CD14-positive monocyte (primary cell): ENCODE measurements at regions not wholly inside any gene's neighbourhood (a gene's known extent, or its start where the extent isn't known, plus 50 kb on each side); places are given as distances from the start of the nearest gene placed in this dataset.

Source experiments
- DNase-seq, 3 donors: peaks; one replicate each; pipeline ENCODE4 v3.0.0-alpha.2; 2011 to 2022
- H2AFZ ChIP-seq: 2 replicates; pipeline ENCODE4 v1.6.0; 2012; ENCODE audit warnings: mild to moderate bottlenecking, low read depth, low read length, inconsistent platforms; ENCODE audit not compliant: insufficient read depth, poor library complexity, severe bottlenecking
- H3K27ac ChIP-seq, 2 donors: 1 replicate in 1 of 2; 2 replicates in 1 of 2; pipeline ENCODE4 v1.5.1; 2012 to 2013; ENCODE audit warnings: low read length in 2 of 2, control low read depth in 1 of 2, inconsistent platforms in 1 of 2, low read depth in 1 of 2, mild to moderate bottlenecking in 1 of 2
- H3K27me3 ChIP-seq, 2 donors: one replicate each; pipeline versions ENCODE4 v1.6.0 to v1.6.1; 2011 to 2013; ENCODE audit warnings: low read length in 2 of 2; ENCODE audit not compliant: control insufficient read depth in 2 of 2, insufficient read depth in 2 of 2
- H3K36me3 ChIP-seq, 2 donors: replicated peaks in 1 of 2; 1 replicate in 1 of 2; 2 replicates in 1 of 2; pipeline versions ENCODE4 v1.5.1 to v1.6.1; 2012 to 2013; ENCODE audit warnings: low read length in 2 of 2, control low read depth in 1 of 2, inconsistent platforms in 1 of 2, mild to moderate bottlenecking in 1 of 2; ENCODE audit not compliant: insufficient read depth in 2 of 2, control insufficient read depth in 1 of 2
- H3K4me1 ChIP-seq, 2 donors: 1 replicate in 1 of 2; 2 replicates in 1 of 2; pipeline versions ENCODE4 v1.5.1 to v1.6.1; 2012 to 2013; ENCODE audit warnings: low read length in 2 of 2, control low read depth in 1 of 2, inconsistent platforms in 1 of 2, mild to moderate bottlenecking in 1 of 2, moderate library complexity in 1 of 2; ENCODE audit not compliant: insufficient read depth in 2 of 2, control insufficient read depth in 1 of 2
- H3K4me2 ChIP-seq: replicated peaks from 2 replicates; pipeline ENCODE3; 2012; ENCODE audit warnings: low read length, moderate library complexity, mild to moderate bottlenecking; ENCODE audit not compliant: poor library complexity, severe bottlenecking; ENCODE audit errors: extremely low read depth
- H3K4me3 ChIP-seq, 3 experiments: fragments of 200-600 bp in 1 of 3; sonication (generic) in 1 of 3; replicated peaks in 1 of 3; 1 replicate in 2 of 3; 2 replicates in 1 of 3; pipeline ENCODE4 v1.5.1; 2011 to 2013; ENCODE audit warnings: low read length in 3 of 3, mild to moderate bottlenecking in 3 of 3, control low read depth in 2 of 3, low read depth in 2 of 3, inconsistent platforms in 1 of 3, moderate library complexity in 1 of 3
- H3K79me2 ChIP-seq: 2 replicates; pipeline ENCODE4 v1.6.0; 2012; ENCODE audit warnings: mild to moderate bottlenecking, control low read depth, inconsistent platforms, low read length, moderate library complexity; ENCODE audit not compliant: insufficient read depth
- H3K9ac ChIP-seq: 2 replicates; pipeline ENCODE4 v1.6.0; 2017; ENCODE audit warnings: low read length, mild to moderate bottlenecking; ENCODE audit not compliant: insufficient read depth, poor library complexity, severe bottlenecking
- H3K9me3 ChIP-seq, 2 donors: replicated peaks in 1 of 2; 1 replicate in 1 of 2; 2 replicates in 1 of 2; pipeline versions ENCODE4 v1.5.1 to v1.6.1; 2012 to 2013; ENCODE audit warnings: low read length in 2 of 2, control low read depth in 1 of 2; ENCODE audit not compliant: control insufficient read depth in 1 of 2, insufficient read depth in 1 of 2
- H4K20me1 ChIP-seq: 2 replicates; pipeline ENCODE4 v1.6.0; 2012; ENCODE audit warnings: mild to moderate bottlenecking, low read length, control low read depth, moderate library complexity; ENCODE audit not compliant: insufficient read depth
- H3K27ac Mint-ChIP-seq, 7 donors: one replicate each; pipeline ENCODE4 v1.8.0; 2020; ENCODE audit warnings: mild to moderate bottlenecking in 7 of 7, mixed read lengths in 7 of 7, moderate library complexity in 6 of 7, inconsistent platforms in 2 of 7
- H3K27me3 Mint-ChIP-seq, 3 donors: one replicate each; pipeline ENCODE4 v1.8.0; 2021 to 2022; ENCODE audit warnings: low read depth in 3 of 3, mild to moderate bottlenecking in 3 of 3, mixed read lengths in 3 of 3, moderate library complexity in 3 of 3, inconsistent platforms in 1 of 3
- H3K36me3 Mint-ChIP-seq, 2 donors: one replicate each; pipeline ENCODE4 v1.8.0; 2020; ENCODE audit warnings: mixed read lengths in 2 of 2, inconsistent platforms in 1 of 2, mild to moderate bottlenecking in 1 of 2
- H3K4me1 Mint-ChIP-seq: one replicate; pipeline ENCODE4 v1.8.0; 2020; ENCODE audit warnings: mild to moderate bottlenecking, mixed read lengths
- H3K4me3 Mint-ChIP-seq, 2 donors: one replicate each; pipeline ENCODE4 v1.8.0; 2020; ENCODE audit warnings: mild to moderate bottlenecking in 2 of 2, mixed read lengths in 2 of 2, moderate library complexity in 1 of 2
- H3K9me3 Mint-ChIP-seq, 7 donors: one replicate each; pipeline ENCODE4 v1.8.0; 2020 to 2022; ENCODE audit warnings: mixed read lengths in 7 of 7, mild to moderate bottlenecking in 6 of 7, moderate library complexity in 6 of 7, inconsistent platforms in 2 of 7
- CTCF ChIP-seq: fragments of 200-600 bp; IDR thresholded peaks from one replicate; pipeline ENCODE4 v1.8.0; 2022; ENCODE audit warnings: antibody characterized with exemption, mild to moderate bottlenecking
- WGBS: methylation state at CpG from one replicate; pipeline ENCODE4 v1.1.5; 2013; ENCODE audit warnings: missing lambda C conversion rate; ENCODE audit not compliant: insufficient coverage; 5-methylcytosine and 5-hydroxymethylcytosine counted together
- intact Hi-C, 2 donors: fragments of 100-400 bp; cut with micrococcal nuclease; formaldehyde crosslinking; loops; one replicate each; pipeline versions ENCODE4 v1.15.0 to v1.15.1; 2023

DNA sequence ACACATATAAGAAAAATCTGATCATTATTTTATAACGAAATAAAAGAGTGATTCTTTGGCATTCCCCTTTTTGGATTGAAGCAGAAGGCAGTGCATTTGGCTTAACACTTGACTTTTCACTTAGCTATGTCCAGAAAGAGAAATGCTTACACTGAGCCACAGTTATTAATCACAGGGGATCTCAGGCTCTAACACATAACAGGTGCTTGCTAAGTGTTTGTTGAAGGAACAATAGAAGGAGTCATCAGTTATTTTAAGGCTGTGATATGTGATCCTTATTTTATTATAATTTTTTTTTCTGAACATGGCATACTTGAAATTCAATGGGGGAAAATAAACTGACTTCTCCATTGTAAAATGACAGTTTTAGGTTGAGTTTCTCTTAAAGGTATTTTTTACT is 209.5 kb downstream of the UBE2E3 start:
- peaks cover 0 to 2% (median 1%) of the 10 kb centered on the region in 3 donors for H3K27me3 Mint-ChIP-seq
- H3K9me3 ChIP-seq = no peaks in the 10 kb centered on the region
- H3K9me3 Mint-ChIP-seq = peaks cover 0 to 2% (median 0%) of the 10 kb centered on the region in 7 donors
- no peaks in the 10 kb centered on the region for H3K36me3 ChIP-seq
- intact Hi-C loops = no loop called here
- no peaks in the 10 kb centered on the region for H3K36me3 Mint-ChIP-seq
- H3K4me3 ChIP-seq = no peak overlapping the region
- no peak overlapping the region for H3K27ac Mint-ChIP-seq
- peaks cover 9% of the 10 kb centered on the region for H3K4me1 Mint-ChIP-seq
- H3K4me2 ChIP-seq = no peak overlapping the region
- H3K4me1 ChIP-seq = peaks cover 6 to 9% of the 10 kb centered on the region in 2 donors
- no peak for DNase-seq
- H3K27ac ChIP-seq = no peak overlapping the region
- no peak for TF ChIP-seq CTCF
- H3K79me2 ChIP-seq = no peaks in the 10 kb centered on the region
- no peak overlapping the region for H2AFZ ChIP-seq
- no CpG with 5 or more reads among the region's 1 CpG for WGBS
- no peak overlapping the region for H3K4me3 Mint-ChIP-seq
- no peak overlapping the region for H3K9ac ChIP-seq
- H3K27me3 ChIP-seq = no peaks in the 10 kb centered on the region
- no peaks in the 10 kb centered on the region for H4K20me1 ChIP-seq

DNA sequence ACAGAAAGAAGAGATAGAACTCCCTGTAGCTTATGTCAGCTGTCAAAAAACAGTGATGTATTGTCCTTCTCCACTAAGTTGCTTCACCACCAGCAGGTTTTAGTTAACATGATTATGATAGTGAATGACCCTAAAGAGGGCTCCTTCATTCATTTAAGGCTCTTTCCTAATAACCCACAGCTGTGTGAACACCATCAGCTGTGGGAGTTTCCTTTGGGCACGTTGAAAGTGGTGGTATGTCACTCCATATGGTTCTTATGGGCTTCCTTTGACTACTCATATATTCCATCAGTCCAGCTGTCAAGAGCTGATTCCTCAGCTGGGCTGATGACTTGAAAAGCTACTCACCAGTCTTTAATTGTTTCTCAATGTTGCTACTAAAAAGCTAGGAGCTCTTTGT is 210.3 kb downstream of the UBE2E3 start:
- no peaks in the 10 kb centered on the region for H3K36me3 ChIP-seq
- WGBS = no CpG with 5 or more reads among the region's 1 CpG
- intact Hi-C loops = no loop called here
- no peak for DNase-seq
- no peak overlapping the region for H3K4me3 Mint-ChIP-seq
- H3K9me3 Mint-ChIP-seq = peaks cover 0 to 2% (median 0%) of the 10 kb centered on the region in 7 donors
- H3K4me1 ChIP-seq = peaks cover 0 to under 1% of the 10 kb centered on the region in 2 donors
- peaks cover 0 to 2% (median 1%) of the 10 kb centered on the region in 3 donors for H3K27me3 Mint-ChIP-seq
- H3K27ac ChIP-seq = no peak overlapping the region
- TF ChIP-seq CTCF = no peak
- no peaks in the 10 kb centered on the region for H3K79me2 ChIP-seq
- H3K27ac Mint-ChIP-seq = no peak overlapping the region
- no peak overlapping the region for H3K9ac ChIP-seq
- no peaks in the 10 kb centered on the region for H3K9me3 ChIP-seq
- H3K4me1 Mint-ChIP-seq = peaks cover 2% of the 10 kb centered on the region
- H3K36me3 Mint-ChIP-seq = no peaks in the 10 kb centered on the region
- H2AFZ ChIP-seq = no peak overlapping the region
- no peaks in the 10 kb centered on the region for H3K27me3 ChIP-seq
- no peak overlapping the region for H3K4me3 ChIP-seq
- no peak overlapping the region for H3K4me2 ChIP-seq
- no peaks in the 10 kb centered on the region for H4K20me1 ChIP-seq
